Left ventricle myocardium inferior (tissue), 1 donor: ENCODE measurements at regions not wholly inside any gene's neighbourhood (a gene's known extent, or its start where the extent isn't known, plus 50 kb on each side); places are given as distances from the start of the nearest gene placed in this dataset.

Experiments
- DNase-seq: peaks from one replicate; pipeline ENCODE4 v3.0.0-alpha.2; 2020
- H3K27ac ChIP-seq: fragments of 200-600 bp; replicated peaks from 2 replicates; pipeline ENCODE4 v1.8.0; 2021
- H3K27me3 ChIP-seq: fragments of 200-600 bp; 2 replicates; pipeline ENCODE4 v1.8.0; 2021; ENCODE audit warnings: low read depth
- H3K36me3 ChIP-seq: fragments of 200-600 bp; 2 replicates; pipeline ENCODE4 v1.8.0; 2021
- H3K4me1 ChIP-seq: fragments of 200-600 bp; 2 replicates; pipeline ENCODE4 v1.8.0; 2021
- H3K4me3 ChIP-seq: fragments of 200-600 bp; 2 replicates; pipeline ENCODE4 v1.8.0; 2021; ENCODE audit warnings: mild to moderate bottlenecking, moderate library complexity
- H3K9me3 ChIP-seq: fragments of 200-600 bp; replicated peaks from 2 replicates; pipeline ENCODE4 v1.8.0; 2021
- CTCF ChIP-seq: fragments of 200-600 bp; IDR thresholded peaks from 2 replicates; pipeline ENCODE4 v1.8.0; 2021; ENCODE audit warnings: antibody characterized with exemption, mild to moderate bottlenecking, borderline replicate concordance
- intact Hi-C: fragments of 100-400 bp; cut with micrococcal nuclease; formaldehyde crosslinking; loops from one replicate; pipeline ENCODE4 v1.11.0; 2022
- donor health status: DM: no; HTN: yes; CAD: no; lungs with severe emphysema.

GRCh38 chr10:117723343-117723742 is 180.8 kb downstream of the EMX2 start:
- H3K4me1 ChIP-seq: no peaks in the 10 kb centered on the region
- intact Hi-C loops: no loop called here
- H3K4me3 ChIP-seq: no peak overlapping the region
- no peak for DNase-seq
- H3K9me3 ChIP-seq: peaks cover 4% of the 10 kb centered on the region
- H3K27me3 ChIP-seq: peaks cover 78% of the 10 kb centered on the region
- TF ChIP-seq CTCF: no peak
- no peak overlapping the region for H3K27ac ChIP-seq
- H3K36me3 ChIP-seq: no peaks in the 10 kb centered on the region

- Histone ChIP-seq H3K4me1 (no peaks in the 10 kb centered on the region), H3K4me3 (no peak overlapping the region), H3K27me3 (peaks cover 79% of the 10 kb centered on the region), H3K36me3 (no peaks in the 10 kb centered on the region), H3K9me3 (peaks cover 4% of the 10 kb centered on the region), H3K27ac (no peak overlapping the region)
- no peak for TF ChIP-seq CTCF
- intact Hi-C loops: no loop called here
- DNase-seq: no peak
These were observed 183.4 kb downstream of the EMX2 start for GRCh38 chr10:117725993-117726392.

GRCh38 chr10:117726596-117727295 is 184.2 kb downstream of the EMX2 start:
- no peaks in the 10 kb centered on the region for H3K4me1 ChIP-seq
- H3K27me3 ChIP-seq: peaks cover 79% of the 10 kb centered on the region
- H3K36me3 ChIP-seq: no peaks in the 10 kb centered on the region
- DNase-seq: no peak
- intact Hi-C loops: no loop called here
- no peak overlapping the region for H3K4me3 ChIP-seq
- peaks cover 4% of the 10 kb centered on the region for H3K9me3 ChIP-seq
- no peak for TF ChIP-seq CTCF
- no peak overlapping the region for H3K27ac ChIP-seq

GRCh38 chr10:117727421-117727820 is 184.9 kb downstream of the EMX2 start:
- Histone ChIP-seq H3K4me1 (no peaks in the 10 kb centered on the region), H3K27me3 (peaks cover 81% of the 10 kb centered on the region), H3K27ac (no peak overlapping the region), H3K36me3 (no peaks in the 10 kb centered on the region), H3K4me3 (no peak overlapping the region), H3K9me3 (peaks cover 4% of the 10 kb centered on the region)
- DNase-seq: no peak
- TF ChIP-seq CTCF: no peak
- intact Hi-C loops: no loop called here

- H3K27ac ChIP-seq: no peak overlapping the region
- peaks cover 81% of the 10 kb centered on the region for H3K27me3 ChIP-seq
- H3K9me3 ChIP-seq: peaks cover 4% of the 10 kb centered on the region
- intact Hi-C loops: no loop called here
- no peaks in the 10 kb centered on the region for H3K36me3 ChIP-seq
- DNase-seq: no peak
- TF ChIP-seq CTCF: no peak
- H3K4me3 ChIP-seq: no peak overlapping the region
- H3K4me1 ChIP-seq: no peaks in the 10 kb centered on the region
These were observed 185.5 kb downstream of the EMX2 start for GRCh38 chr10:117728087-117728486.
